DND-41 (cell line): ENCODE measurements at regions not wholly inside any gene's neighbourhood (a gene's known extent, or its start where the extent isn't known, plus 50 kb on each side); places are given as distances from the start of the nearest gene placed in this dataset.

Source experiments
- ATAC-seq: fragments of 200-7000 bp; cut with Tn5 transposase; 3 replicates; pipeline ENCODE4 v1.9.1; 2021; ENCODE audit warnings: low read depth; ENCODE audit not compliant: insufficient read depth
- DNase-seq: peaks from one replicate; pipeline ENCODE4 v3.0.0-alpha.2; 2020
- H2AFZ ChIP-seq: 2 replicates; pipeline ENCODE4 v1.6.0; 2012; ENCODE audit warnings: low read depth, low read length
- H3K27ac ChIP-seq: 2 replicates; pipeline ENCODE4 v1.5.1; 2012; ENCODE audit warnings: low read length, inconsistent platforms
- H3K27me3 ChIP-seq: fragments of 200-600 bp; sonication (generic); 2 replicates; pipeline ENCODE4 v1.6.0; 2012; ENCODE audit warnings: low read length, mild to moderate bottlenecking, inconsistent platforms; ENCODE audit not compliant: insufficient read depth, poor library complexity
- H3K36me3 ChIP-seq: 2 replicates; pipeline ENCODE4 v1.5.1; 2012; ENCODE audit warnings: low read length, inconsistent platforms; ENCODE audit not compliant: insufficient read depth
- H3K4me1 ChIP-seq: 2 replicates; pipeline ENCODE4 v1.5.1; 2012; ENCODE audit warnings: mild to moderate bottlenecking, low read length; ENCODE audit not compliant: insufficient read depth
- H3K4me2 ChIP-seq: 2 replicates; pipeline ENCODE4 v1.6.0; 2012; ENCODE audit warnings: mild to moderate bottlenecking, moderate library complexity, low read length, inconsistent platforms; ENCODE audit not compliant: insufficient read depth
- H3K4me3 ChIP-seq, 2 experiments: fragments of 200-600 bp in 1 of 2; shearing (Covaris generic) in 1 of 2; 2 replicates each; pipeline ENCODE4 v1.5.1; 2012 to 2016; ENCODE audit warnings: inconsistent platforms in 2 of 2, low read length in 2 of 2, mild to moderate bottlenecking in 2 of 2, low read depth in 1 of 2, moderate library complexity in 1 of 2
- H3K79me2 ChIP-seq: 2 replicates; pipeline ENCODE4 v1.6.0; 2012; ENCODE audit warnings: low read length, inconsistent platforms; ENCODE audit not compliant: insufficient read depth
- H3K9ac ChIP-seq: 2 replicates; pipeline ENCODE4 v1.6.0; 2012; ENCODE audit warnings: low read depth, mild to moderate bottlenecking, inconsistent platforms, low read length, moderate library complexity
- H3K9me3 ChIP-seq: 2 replicates; pipeline ENCODE4 v1.5.1; 2012; ENCODE audit warnings: low read length, moderate library complexity, mild to moderate bottlenecking, inconsistent platforms; ENCODE audit not compliant: insufficient read depth, severe bottlenecking
- H4K20me1 ChIP-seq: 2 replicates; pipeline ENCODE4 v1.6.0; 2012; ENCODE audit warnings: low read length; ENCODE audit not compliant: insufficient read depth
- CTCF ChIP-seq: IDR thresholded peaks from 2 replicates; pipeline ENCODE4 v1.5.1; 2012; ENCODE audit warnings: borderline replicate concordance, low read length, moderate library complexity, mild to moderate bottlenecking; ENCODE audit not compliant: poor library complexity, severe bottlenecking; ENCODE audit errors: extremely low read depth
- EZH2 ChIP-seq: IDR thresholded peaks from 3 replicates; pipeline ENCODE4 v1.6.1; 2012; ENCODE audit warnings: borderline replicate concordance, low read depth, mild to moderate bottlenecking, moderate library complexity, low read length, inconsistent platforms; ENCODE audit not compliant: severe bottlenecking

- Histone ChIP-seq H3K36me3 (no peaks in the 10 kb centered on the region), H3K9ac (no peak overlapping the region), H3K4me2 (no peak overlapping the region), H3K79me2 (no peaks in the 10 kb centered on the region), H3K27me3 (no peaks in the 10 kb centered on the region), H3K4me3 (no peak overlapping the region), H2AFZ (no peak overlapping the region), H3K4me1 (no peaks in the 10 kb centered on the region), H3K9me3 (no peaks in the 10 kb centered on the region), H4K20me1 (no peaks in the 10 kb centered on the region), H3K27ac (no peak overlapping the region)
- no peak for TF ChIP-seq CTCF
- TF ChIP-seq EZH2: no peak
- no peak for ATAC-seq
- no peak for DNase-seq
These were observed 207.5 kb downstream of the TENT4A start for GRCh38 chr5:6920628-6921256.

GRCh38 chr5:6926491-6927038 is 213.3 kb downstream of the TENT4A start:
- no peak for TF ChIP-seq CTCF
- no peak for TF ChIP-seq EZH2
- H3K79me2 ChIP-seq: no peaks in the 10 kb centered on the region
- H3K9me3 ChIP-seq: no peaks in the 10 kb centered on the region
- H3K9ac ChIP-seq: no peak overlapping the region
- H3K27ac ChIP-seq: no peak overlapping the region
- no peak for DNase-seq
- H3K4me1 ChIP-seq: no peaks in the 10 kb centered on the region
- no peak overlapping the region for H2AFZ ChIP-seq
- no peak overlapping the region for H3K4me2 ChIP-seq
- H3K4me3 ChIP-seq: no peak overlapping the region
- no peaks in the 10 kb centered on the region for H3K27me3 ChIP-seq
- H4K20me1 ChIP-seq: no peaks in the 10 kb centered on the region
- no peaks in the 10 kb centered on the region for H3K36me3 ChIP-seq
- no peak for ATAC-seq

GRCh38 chr5:6936031-6936430 is 222.8 kb downstream of the TENT4A start:
- TF ChIP-seq CTCF (no peak), EZH2 (no peak)
- Histone ChIP-seq H2AFZ (no peak overlapping the region), H3K4me1 (no peaks in the 10 kb centered on the region), H3K79me2 (no peaks in the 10 kb centered on the region), H3K4me2 (no peak overlapping the region), H4K20me1 (no peaks in the 10 kb centered on the region), H3K36me3 (no peaks in the 10 kb centered on the region), H3K9me3 (no peaks in the 10 kb centered on the region), H3K27me3 (no peaks in the 10 kb centered on the region), H3K27ac (no peak overlapping the region), H3K4me3 (no peak overlapping the region), H3K9ac (no peak overlapping the region)
- no peak for ATAC-seq
- DNase-seq: no peak
